ENCODE measurements at regions not wholly inside any gene's neighbourhood (a gene's known extent, or its start where the extent isn't known, plus 50 kb on each side); places are given as distances from the start of the nearest gene placed in this dataset.

- H3K36me3 ChIP-seq (ENCODE audit: insufficient read depth, low read length) = no peaks in the 10 kb centered on the region
- H3K4me1 ChIP-seq (ENCODE audit: low read length) = no peaks in the 10 kb centered on the region
- DNase-seq = no peak
- H3K79me2 ChIP-seq (ENCODE audit: low read length) = no peaks in the 10 kb centered on the region
- no peaks in the 10 kb centered on the region for H3K27me3 ChIP-seq (ENCODE audit: low read length)
- H3K4me3 ChIP-seq (ENCODE audit: low read length) = no peak overlapping the region
- no peak overlapping the region for H3K9ac ChIP-seq (ENCODE audit: low read length)
- H2AFZ ChIP-seq (ENCODE audit: low read length) = no peak overlapping the region
- 0 out of 2 replicates have a peak, but pooled peaks cover 3% of the 10 kb centered on the region for H3K9me2 ChIP-seq (replicated peaks; ENCODE audit: insufficient read depth, low read length)
- no peak overlapping the region for H3K4me2 ChIP-seq (ENCODE audit: low read depth, low read length, poor library complexity, severe bottlenecking)
- peaks cover 4% of the 10 kb centered on the region for H3K9me3 ChIP-seq (ENCODE audit: low read length)
- no peaks in the 10 kb centered on the region for H4K20me1 ChIP-seq (ENCODE audit: insufficient read depth, low read depth, low read length)
- no peak overlapping the region for H3K27ac ChIP-seq (ENCODE audit: low read length)
Measured at GRCh38 chr7:41586931-41587640, 115.8 kb downstream of the INHBA start.

GRCh38 chr7:41584746-41585145, 118.1 kb downstream of the INHBA start:
- H3K4me1 ChIP-seq (ENCODE audit: low read length) = no peaks in the 10 kb centered on the region
- H3K27me3 ChIP-seq (ENCODE audit: low read length) = no peaks in the 10 kb centered on the region
- no peak overlapping the region for H3K4me3 ChIP-seq (ENCODE audit: low read length)
- H2AFZ ChIP-seq (ENCODE audit: low read length) = no peak overlapping the region
- no peaks in the 10 kb centered on the region for H3K36me3 ChIP-seq (ENCODE audit: insufficient read depth, low read length)
- H3K9me2 ChIP-seq (replicated peaks; ENCODE audit: insufficient read depth, low read length) = 0 out of 2 replicates have a peak, but pooled peaks cover 3% of the 10 kb centered on the region
- no peak overlapping the region for H3K27ac ChIP-seq (ENCODE audit: low read length)
- no peaks in the 10 kb centered on the region for H3K79me2 ChIP-seq (ENCODE audit: low read length)
- H4K20me1 ChIP-seq (ENCODE audit: insufficient read depth, low read depth, low read length) = no peaks in the 10 kb centered on the region
- H3K9me3 ChIP-seq (ENCODE audit: low read length) = no peaks in the 10 kb centered on the region
- no peak overlapping the region for H3K9ac ChIP-seq (ENCODE audit: low read length)
- H3K4me2 ChIP-seq (ENCODE audit: low read depth, low read length, poor library complexity, severe bottlenecking) = no peak overlapping the region
- no peak for DNase-seq

- no peak overlapping the region for H3K4me2 ChIP-seq (ENCODE audit: low read depth, low read length, poor library complexity, severe bottlenecking)
- H3K4me3 ChIP-seq (ENCODE audit: low read length) = no peak overlapping the region
- H3K4me1 ChIP-seq (ENCODE audit: low read length) = no peaks in the 10 kb centered on the region
- H2AFZ ChIP-seq (ENCODE audit: low read length) = no peak overlapping the region
- no peak overlapping the region for H3K9ac ChIP-seq (ENCODE audit: low read length)
- H3K79me2 ChIP-seq (ENCODE audit: low read length) = no peaks in the 10 kb centered on the region
- H3K27me3 ChIP-seq (ENCODE audit: low read length) = no peaks in the 10 kb centered on the region; the same call in 1 of the 2 replicates
- H3K9me3 ChIP-seq (ENCODE audit: low read length) = no peaks in the 10 kb centered on the region
- no peak for DNase-seq
- H3K36me3 ChIP-seq (ENCODE audit: insufficient read depth, low read length) = no peaks in the 10 kb centered on the region
- no peak overlapping the region for H3K27ac ChIP-seq (ENCODE audit: low read length)
- 0 out of 2 replicates have a peak, but pooled peaks cover 3% of the 10 kb centered on the region for H3K9me2 ChIP-seq (replicated peaks; ENCODE audit: insufficient read depth, low read length)
- no peaks in the 10 kb centered on the region for H4K20me1 ChIP-seq (ENCODE audit: insufficient read depth, low read depth, low read length)
Measured at GRCh38 chr7:41582116-41582515, 120.8 kb downstream of the INHBA start.

GRCh38 chr7:41581041-41581440, 121.8 kb downstream of the INHBA start:
- DNase-seq = no peak
- Histone ChIP-seq H3K4me3 (ENCODE audit: low read length) (no peak overlapping the region), H3K4me2 (ENCODE audit: low read depth, low read length, poor library complexity, severe bottlenecking) (no peak overlapping the region), H3K36me3 (ENCODE audit: insufficient read depth, low read length) (no peaks in the 10 kb centered on the region), H2AFZ (ENCODE audit: low read length) (no peak overlapping the region), H3K27ac (ENCODE audit: low read length) (no peak overlapping the region), H4K20me1 (ENCODE audit: insufficient read depth, low read depth, low read length) (no peaks in the 10 kb centered on the region), H3K4me1 (ENCODE audit: low read length) (no peaks in the 10 kb centered on the region), H3K9me3 (ENCODE audit: low read length) (no peaks in the 10 kb centered on the region), H3K79me2 (ENCODE audit: low read length) (no peaks in the 10 kb centered on the region), H3K9ac (ENCODE audit: low read length) (no peak overlapping the region), H3K27me3 (ENCODE audit: low read length) (no peaks in the 10 kb centered on the region; the same call in 1 of the 2 replicates), H3K9me2 (replicated peaks; ENCODE audit: insufficient read depth, low read length) (0 out of 2 replicates have a peak, but pooled peaks cover 3% of the 10 kb centered on the region)

GRCh38 chr7:41579961-41580935, 122.6 kb downstream of the INHBA start:
- Histone ChIP-seq H3K9me3 (ENCODE audit: low read length) (no peaks in the 10 kb centered on the region), H3K9me2 (replicated peaks; ENCODE audit: insufficient read depth, low read length) (0 out of 2 replicates have a peak, but pooled peaks cover 3% of the 10 kb centered on the region), H3K4me1 (ENCODE audit: low read length) (no peaks in the 10 kb centered on the region), H3K4me3 (ENCODE audit: low read length) (no peak overlapping the region), H3K27me3 (ENCODE audit: low read length) (no peaks in the 10 kb centered on the region; the same call in 1 of the 2 replicates), H4K20me1 (ENCODE audit: insufficient read depth, low read depth, low read length) (no peaks in the 10 kb centered on the region), H3K4me2 (ENCODE audit: low read depth, low read length, poor library complexity, severe bottlenecking) (no peak overlapping the region), H3K79me2 (ENCODE audit: low read length) (no peaks in the 10 kb centered on the region), H3K27ac (ENCODE audit: low read length) (no peak overlapping the region), H3K36me3 (ENCODE audit: insufficient read depth, low read length) (no peaks in the 10 kb centered on the region), H2AFZ (ENCODE audit: low read length) (no peak overlapping the region), H3K9ac (ENCODE audit: low read length) (no peak overlapping the region)
- no peak for DNase-seq

- Histone ChIP-seq H3K9ac (ENCODE audit: low read length) (no peak overlapping the region), H3K4me1 (ENCODE audit: low read length) (no peaks in the 10 kb centered on the region), H3K27ac (ENCODE audit: low read length) (no peak overlapping the region), H3K79me2 (ENCODE audit: low read length) (no peaks in the 10 kb centered on the region), H3K9me3 (ENCODE audit: low read length) (no peaks in the 10 kb centered on the region), H4K20me1 (ENCODE audit: insufficient read depth, low read depth, low read length) (no peaks in the 10 kb centered on the region), H3K4me3 (ENCODE audit: low read length) (no peak overlapping the region), H3K27me3 (ENCODE audit: low read length) (no peaks in the 10 kb centered on the region; the same call in 1 of the 2 replicates), H3K4me2 (ENCODE audit: low read depth, low read length, poor library complexity, severe bottlenecking) (no peak overlapping the region), H3K9me2 (replicated peaks; ENCODE audit: insufficient read depth, low read length) (0 out of 2 replicates have a peak, but pooled peaks cover 3% of the 10 kb centered on the region), H2AFZ (ENCODE audit: low read length) (no peak overlapping the region), H3K36me3 (ENCODE audit: insufficient read depth, low read length) (no peaks in the 10 kb centered on the region)
- no peak for DNase-seq
Measured at GRCh38 chr7:41578700-41579099, 124.2 kb downstream of the INHBA start.

GRCh38 chr7:41576166-41576565, 126.7 kb downstream of the INHBA start:
- no peaks in the 10 kb centered on the region for H3K36me3 ChIP-seq (ENCODE audit: insufficient read depth, low read length)
- no peaks in the 10 kb centered on the region for H3K9me3 ChIP-seq (ENCODE audit: low read length)
- no peak overlapping the region for H3K4me2 ChIP-seq (ENCODE audit: low read depth, low read length, poor library complexity, severe bottlenecking)
- no peaks in the 10 kb centered on the region for H3K9me2 ChIP-seq (replicated peaks; ENCODE audit: insufficient read depth, low read length)
- no peak for DNase-seq
- no peaks in the 10 kb centered on the region for H3K79me2 ChIP-seq (ENCODE audit: low read length)
- H4K20me1 ChIP-seq (ENCODE audit: insufficient read depth, low read depth, low read length) = no peaks in the 10 kb centered on the region
- H3K4me1 ChIP-seq (ENCODE audit: low read length) = no peaks in the 10 kb centered on the region
- no peaks in the 10 kb centered on the region; the same call in 1 of the 2 replicates for H3K27me3 ChIP-seq (ENCODE audit: low read length)
- H3K4me3 ChIP-seq (ENCODE audit: low read length) = no peak overlapping the region
- no peak overlapping the region for H3K9ac ChIP-seq (ENCODE audit: low read length)
- H2AFZ ChIP-seq (ENCODE audit: low read length) = no peak overlapping the region
- no peak overlapping the region for H3K27ac ChIP-seq (ENCODE audit: low read length)

GRCh38 chr7:41574377-41574776, 128.5 kb downstream of the INHBA start:
- Histone ChIP-seq H3K27me3 (ENCODE audit: low read length) (no peaks in the 10 kb centered on the region; the same call in 1 of the 2 replicates), H3K4me1 (ENCODE audit: low read length) (no peaks in the 10 kb centered on the region), H3K4me3 (ENCODE audit: low read length) (no peak overlapping the region), H3K27ac (ENCODE audit: low read length) (no peak overlapping the region), H4K20me1 (ENCODE audit: insufficient read depth, low read depth, low read length) (no peaks in the 10 kb centered on the region), H2AFZ (ENCODE audit: low read length) (no peak overlapping the region), H3K79me2 (ENCODE audit: low read length) (no peaks in the 10 kb centered on the region), H3K9me3 (ENCODE audit: low read length) (no peaks in the 10 kb centered on the region), H3K9ac (ENCODE audit: low read length) (no peak overlapping the region), H3K4me2 (ENCODE audit: low read depth, low read length, poor library complexity, severe bottlenecking) (no peak overlapping the region), H3K9me2 (replicated peaks; ENCODE audit: insufficient read depth, low read length) (no peaks in the 10 kb centered on the region), H3K36me3 (ENCODE audit: insufficient read depth, low read length) (no peaks in the 10 kb centered on the region)
- DNase-seq = no peak
